Body of pancreas (tissue), 4 donors: ENCODE measurements at regions not wholly inside any gene's neighbourhood (a gene's known extent, or its start where the extent isn't known, plus 50 kb on each side); places are given as distances from the start of the nearest gene placed in this dataset.
"Not testable (repeated sequence)": the region's sequence is repeated elsewhere in the genome, so short reads cannot be mapped to it uniquely, and the experiment has no call there.

ENCODE experiments used
- ATAC-seq: fragments of 150-250 bp; one replicate; pipeline ENCODE4 v1.9.1; 2016
- DNase-seq, 4 donors: peaks; one replicate each; pipeline ENCODE4 v3.0.0-alpha.2; 2019
- H3K27ac ChIP-seq, 4 donors: fragments of 200-600 bp; sonication (generic); 1 replicate in 3 of 4; 2 replicates in 1 of 4; pipeline versions ENCODE4 v1.5.1 to v1.6.1; 2016 to 2019; ENCODE audit warnings: mild to moderate bottlenecking in 1 of 4, mixed read lengths in 1 of 4, moderate library complexity in 1 of 4
- H3K27me3 ChIP-seq, 2 donors: fragments of 200-600 bp; sonication (generic); one replicate each; pipeline ENCODE4 v1.6.0; 2016; ENCODE audit warnings: mild to moderate bottlenecking in 1 of 2
- H3K36me3 ChIP-seq, 2 donors: fragments of 200-600 bp; sonication (generic); replicated peaks in 1 of 2; 2 replicates each; pipeline ENCODE4 v1.5.1; 2016; ENCODE audit warnings: low read depth in 2 of 2; ENCODE audit not compliant: insufficient read depth in 1 of 2
- H3K4me1 ChIP-seq: fragments of 200-600 bp; sonication (generic); one replicate; pipeline ENCODE4 v1.6.0; 2016
- H3K4me3 ChIP-seq, 2 donors: fragments of 200-600 bp; sonication (generic); 1 replicate in 1 of 2; 2 replicates in 1 of 2; pipeline ENCODE4 v1.5.1; 2016 to 2019
- H3K9me3 ChIP-seq, 3 donors: fragments of 200-600 bp; sonication (generic); 1 replicate in 2 of 3; 2 replicates in 1 of 3; pipeline ENCODE4 v1.5.1; 2016
- CTCF ChIP-seq, 7 experiments: fragments of 450-650 bp in 4 of 7; fragments of 200-600 bp in 3 of 7; sonication (generic) in 3 of 7; IDR thresholded peaks; one replicate each; pipeline ENCODE4 v1.5.1; 2016 to 2019; ENCODE audit warnings: antibody characterized with exemption in 7 of 7
- POLR2A ChIP-seq, 3 donors: fragments of 450-650 bp; IDR thresholded peaks; one replicate each; pipeline ENCODE4 v1.6.1; 2016; ENCODE audit warnings: antibody characterized with exemption in 3 of 3, mild to moderate bottlenecking in 2 of 3
- WGBS, 2 donors: methylation state at CpG; one replicate each; pipeline ENCODE4 v1.1.5; 2017; 5-methylcytosine and 5-hydroxymethylcytosine counted together
- intact Hi-C: fragments of 100-400 bp; cut with DNase I; formaldehyde crosslinking; loops from one replicate; pipeline ENCODE4 v1.15.1; 2023

GRCh38 chr1:114035304-114035700 is 56.0 kb downstream of the OLFML3 start:
- 91 to 98% methylated on average over 4 of the region's 4 CpGs for WGBS, 2 donors
- TF ChIP-seq CTCF (IDR thresholded peaks at IDR 0.05) = no peak
- TF ChIP-seq POLR2A (IDR thresholded peaks at IDR 0.05) = no peak
- H3K9me3 ChIP-seq = no peaks in the 10 kb centered on the region
- ATAC-seq (no peak), DNase-seq (no peak)
- no peak overlapping the region for H3K4me3 ChIP-seq
- H3K27ac ChIP-seq = no peak overlapping the region
- no peaks in the 10 kb centered on the region for H3K27me3 ChIP-seq
- H3K36me3 ChIP-seq = no peaks in the 10 kb centered on the region
- H3K4me1 ChIP-seq = no peaks in the 10 kb centered on the region
- intact Hi-C loops = no loop called here

GRCh38 chr1:114036841-114037630 is 57.8 kb downstream of the OLFML3 start:
- WGBS, 2 donors = 86 to 90% methylated on average over 13 to 17 of the region's 17 CpGs
- intact Hi-C loops, H3K9me3 ChIP-seq, H3K4me1 ChIP-seq, DNase-seq, H3K4me3 ChIP-seq, H3K27me3 ChIP-seq, ATAC-seq, H3K27ac ChIP-seq, H3K36me3 ChIP-seq: not testable (repeated sequence)

- no peak for TF ChIP-seq POLR2A (IDR thresholded peaks at IDR 0.05)
- TF ChIP-seq CTCF (IDR thresholded peaks at IDR 0.05) = no peak
- Histone ChIP-seq H3K36me3 (no peaks in the 10 kb centered on the region), H3K4me1 (no peaks in the 10 kb centered on the region), H3K9me3 (no peaks in the 10 kb centered on the region), H3K27ac (no peak overlapping the region), H3K4me3 (no peak overlapping the region), H3K27me3 (no peaks in the 10 kb centered on the region)
- DNase-seq = no peak
- no peak for ATAC-seq
- 72 to 90% methylated on average over 2 of the region's 2 CpGs for WGBS, 2 donors
- intact Hi-C loops = no loop called here
These were observed 58.3 kb downstream of the OLFML3 start for GRCh38 chr1:114037631-114037890.

GRCh38 chr1:114037962-114038816 is 58.9 kb downstream of the OLFML3 start:
- no peaks in the 10 kb centered on the region for H3K36me3 ChIP-seq
- ATAC-seq (no peak), DNase-seq (no peak)
- no peaks in the 10 kb centered on the region for H3K9me3 ChIP-seq
- intact Hi-C loops = no loop called here
- 58 to 67% methylated on average over 3 of the region's 3 CpGs for WGBS, 2 donors
- H3K4me3 ChIP-seq = no peak overlapping the region
- TF ChIP-seq POLR2A (IDR thresholded peaks at IDR 0.05) (no peak), CTCF (IDR thresholded peaks at IDR 0.05) (no peak)
- no peaks in the 10 kb centered on the region for H3K27me3 ChIP-seq
- no peak overlapping the region for H3K27ac ChIP-seq
- no peaks in the 10 kb centered on the region for H3K4me1 ChIP-seq
